Astrocyte of the cerebellum (primary cell): ENCODE measurements at regions not wholly inside any gene's neighbourhood (a gene's known extent, or its start where the extent isn't known, plus 50 kb on each side); places are given as distances from the start of the nearest gene placed in this dataset.

Experiments
- DNase-seq: peaks from one replicate; pipeline ENCODE4 v3.0.0-alpha.2; 2011; ENCODE audit warnings: low read depth
- H3K4me3 ChIP-seq: 2 replicates; pipeline ENCODE4 v1.5.1; 2011; ENCODE audit warnings: mild to moderate bottlenecking, low read depth, low read length, moderate library complexity
- in situ Hi-C: cut with HindIII; loops from 2 replicates; pipeline ENCODE4 v1.10.0; 2017; ENCODE audit warnings: low sequenced_read_pairs
- TF ChIP-seq, protein P1 (sequence below): IDR thresholded peaks from 2 replicates; pipeline ENCODE4 v1.5.1; 2012; ENCODE audit warnings: low read length, low read depth, moderate library complexity, mild to moderate bottlenecking; ENCODE audit errors: missing control alignments

- TF ChIP-seq, protein P1, sequence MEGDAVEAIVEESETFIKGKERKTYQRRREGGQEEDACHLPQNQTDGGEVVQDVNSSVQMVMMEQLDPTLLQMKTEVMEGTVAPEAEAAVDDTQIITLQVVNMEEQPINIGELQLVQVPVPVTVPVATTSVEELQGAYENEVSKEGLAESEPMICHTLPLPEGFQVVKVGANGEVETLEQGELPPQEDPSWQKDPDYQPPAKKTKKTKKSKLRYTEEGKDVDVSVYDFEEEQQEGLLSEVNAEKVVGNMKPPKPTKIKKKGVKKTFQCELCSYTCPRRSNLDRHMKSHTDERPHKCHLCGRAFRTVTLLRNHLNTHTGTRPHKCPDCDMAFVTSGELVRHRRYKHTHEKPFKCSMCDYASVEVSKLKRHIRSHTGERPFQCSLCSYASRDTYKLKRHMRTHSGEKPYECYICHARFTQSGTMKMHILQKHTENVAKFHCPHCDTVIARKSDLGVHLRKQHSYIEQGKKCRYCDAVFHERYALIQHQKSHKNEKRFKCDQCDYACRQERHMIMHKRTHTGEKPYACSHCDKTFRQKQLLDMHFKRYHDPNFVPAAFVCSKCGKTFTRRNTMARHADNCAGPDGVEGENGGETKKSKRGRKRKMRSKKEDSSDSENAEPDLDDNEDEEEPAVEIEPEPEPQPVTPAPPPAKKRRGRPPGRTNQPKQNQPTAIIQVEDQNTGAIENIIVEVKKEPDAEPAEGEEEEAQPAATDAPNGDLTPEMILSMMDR: no peak
- no peak for DNase-seq
- in situ Hi-C loops: no loop called here
- no peak overlapping the region for H3K4me3 ChIP-seq
Observed at GRCh38 chrX:42978655-42979379, 200.9 kb upstream of the PPP1R2C start.

GRCh38 chrX:42988700-42989099, 210.7 kb upstream of the PPP1R2C start:
- in situ Hi-C loops: no loop called here
- no peak overlapping the region for H3K4me3 ChIP-seq
- no peak for DNase-seq
- TF ChIP-seq, protein P1: no peak

GRCh38 chrX:42992199-42992943, 214.4 kb upstream of the PPP1R2C start:
- in situ Hi-C loops: no loop called here
- H3K4me3 ChIP-seq: no peak overlapping the region
- no peak for DNase-seq
- TF ChIP-seq, protein P1: no peak

- peak; percentile 2 for DNase-seq
- in situ Hi-C loops: no loop called here
Observed at GRCh38 chrX:42996861-42997260, 218.9 kb upstream of the PPP1R2C start.

DNA sequence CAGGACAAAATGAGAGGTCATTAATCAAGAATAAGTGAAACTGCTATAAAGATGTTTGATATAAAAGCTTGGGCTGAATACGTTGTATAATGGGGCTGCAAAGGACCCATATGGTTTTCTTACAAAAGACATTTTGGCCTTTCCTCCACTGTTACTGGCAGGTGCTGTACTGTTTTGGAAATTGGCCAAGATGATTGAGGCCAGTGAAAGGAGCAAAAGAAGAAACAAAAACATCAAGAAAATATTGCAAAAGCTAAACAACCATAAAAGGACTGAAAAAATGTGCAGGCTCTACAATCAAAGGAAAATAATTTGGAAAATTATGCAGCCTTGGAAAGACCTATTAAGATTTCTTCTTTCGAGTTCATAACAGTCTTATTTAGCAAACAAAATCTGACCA, 222.2 kb upstream of the PPP1R2C start:
- TF ChIP-seq, protein P1: no peak
- in situ Hi-C loops: no loop called here
- no peak for DNase-seq
- no peak overlapping the region for H3K4me3 ChIP-seq

More at GRCh38 chrX:42996861-42997260, 218.9 kb upstream of the PPP1R2C start:
- no peak overlapping the region for H3K4me3 ChIP-seq
- TF ChIP-seq, protein P1: no peak

DNA sequence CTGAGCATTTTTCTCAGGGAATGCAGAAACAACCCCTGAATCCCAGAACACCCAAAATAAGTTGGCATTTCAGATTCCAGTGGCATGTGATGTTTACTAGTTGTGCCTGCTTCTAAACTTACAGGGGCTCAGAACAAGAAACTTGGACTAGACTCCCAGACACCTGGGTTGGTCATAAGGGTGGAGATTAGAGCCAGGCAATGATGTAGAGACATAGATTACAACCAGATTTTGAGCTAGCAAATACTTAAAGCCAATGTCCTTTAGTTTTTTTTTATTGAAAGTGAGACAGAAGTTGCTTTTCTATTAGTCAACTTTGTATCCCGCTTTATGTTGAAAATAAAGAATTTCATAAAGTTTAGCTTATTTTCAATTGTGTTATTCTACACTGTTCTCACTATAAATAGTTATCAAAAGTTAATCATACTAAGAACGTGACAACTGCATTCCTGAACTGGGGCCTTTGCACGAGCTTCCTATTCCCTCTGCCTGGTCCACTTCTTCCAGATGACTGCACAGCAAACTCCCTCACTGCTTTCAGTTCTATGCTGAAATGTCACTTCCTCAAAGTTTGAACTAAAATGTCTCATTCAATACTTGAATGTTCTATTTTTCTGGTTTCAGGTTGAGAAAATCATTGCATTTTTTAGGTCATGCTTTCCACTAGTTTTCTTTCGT, 224.7 kb upstream of the PPP1R2C start:
- in situ Hi-C loops: no loop called here
- no peak for DNase-seq
- no peak overlapping the region for H3K4me3 ChIP-seq

More for the DNA sequence above, 224.7 kb upstream of the PPP1R2C start:
- TF ChIP-seq, protein P1: no peak
